Trophoblast cell (in vitro differentiated cells and primary cell): ENCODE measurements at regions not wholly inside any gene's neighbourhood (a gene's known extent, or its start where the extent isn't known, plus 50 kb on each side); places are given as distances from the start of the nearest gene placed in this dataset.

Source experiments
- DNase-seq, 2 donors: peaks; one replicate each; pipeline ENCODE4 v3.0.0-alpha.2; 2016
- H2AFZ ChIP-seq: 2 replicates; pipeline ENCODE4 v1.6.1; 2013; ENCODE audit warnings: low read length, moderate library complexity, mild to moderate bottlenecking; ENCODE audit not compliant: insufficient read depth, poor library complexity
- H2AK5ac ChIP-seq: 2 replicates; pipeline ENCODE4 v1.6.1; 2013; ENCODE audit warnings: mild to moderate bottlenecking, low read length
- H2BK120ac ChIP-seq: 2 replicates; pipeline ENCODE4 v1.6.1; 2013; ENCODE audit warnings: low read length, mild to moderate bottlenecking, moderate library complexity; ENCODE audit not compliant: insufficient read depth, poor library complexity
- H2BK12ac ChIP-seq: 2 replicates; pipeline ENCODE4 v1.6.1; 2013; ENCODE audit warnings: mild to moderate bottlenecking, low read length, moderate library complexity
- H2BK5ac ChIP-seq: 2 replicates; pipeline ENCODE4 v1.6.1; 2013; ENCODE audit warnings: low read length, low read depth, moderate library complexity, mild to moderate bottlenecking; ENCODE audit not compliant: poor library complexity
- H3K14ac ChIP-seq: 2 replicates; pipeline ENCODE4 v1.6.1; 2013; ENCODE audit warnings: mild to moderate bottlenecking, low read length
- H3K18ac ChIP-seq: 2 replicates; pipeline ENCODE4 v1.6.1; 2013; ENCODE audit warnings: mild to moderate bottlenecking, low read length
- H3K23ac ChIP-seq: 2 replicates; pipeline ENCODE4 v1.6.1; 2013; ENCODE audit warnings: low read length
- H3K27ac ChIP-seq: 2 replicates; pipeline ENCODE4 v1.5.1; 2013; ENCODE audit warnings: low read depth, mild to moderate bottlenecking, inconsistent platforms, low read length, moderate library complexity
- H3K27me3 ChIP-seq: 2 replicates; pipeline ENCODE4 v1.6.1; 2013; ENCODE audit warnings: inconsistent platforms, mild to moderate bottlenecking, low read length, moderate library complexity; ENCODE audit not compliant: insufficient read depth
- H3K36me3 ChIP-seq, 2 experiments: 1 replicate in 1 of 2; 2 replicates in 1 of 2; pipeline ENCODE4 v1.6.1; 2013; ENCODE audit warnings: low read length in 2 of 2, mild to moderate bottlenecking in 2 of 2, moderate library complexity in 1 of 2; ENCODE audit not compliant: insufficient read depth in 2 of 2, control insufficient read depth in 1 of 2
- H3K4ac ChIP-seq: 2 replicates; pipeline ENCODE4 v1.6.1; 2013; ENCODE audit warnings: low read depth, mild to moderate bottlenecking, low read length, moderate library complexity
- H3K4me1 ChIP-seq, 2 experiments: 1 replicate in 1 of 2; 2 replicates in 1 of 2; pipeline ENCODE4 v1.6.1; 2013; ENCODE audit warnings: low read length in 2 of 2, mild to moderate bottlenecking in 2 of 2, moderate library complexity in 1 of 2; ENCODE audit not compliant: insufficient read depth in 2 of 2, control insufficient read depth in 1 of 2
- H3K4me2 ChIP-seq: 2 replicates; pipeline ENCODE4 v1.6.1; 2013; ENCODE audit warnings: inconsistent platforms, mild to moderate bottlenecking, low read length, moderate library complexity
- H3K4me3 ChIP-seq: 2 replicates; pipeline ENCODE4 v1.5.1; 2013; ENCODE audit warnings: mild to moderate bottlenecking, low read depth, low read length, inconsistent platforms
- H3K79me1 ChIP-seq: one replicate; pipeline ENCODE4 v1.6.1; 2013; ENCODE audit warnings: low read length
- H3K79me2 ChIP-seq: 2 replicates; pipeline ENCODE4 v1.6.1; 2013; ENCODE audit warnings: low read length, mild to moderate bottlenecking; ENCODE audit not compliant: control insufficient read depth, insufficient read depth, poor library complexity
- H3K9ac ChIP-seq: 2 replicates; pipeline ENCODE4 v1.6.1; 2013; ENCODE audit warnings: mild to moderate bottlenecking, low read length
- H3K9me3 ChIP-seq: 2 replicates; pipeline ENCODE4 v1.6.1; 2013; ENCODE audit warnings: low read depth, mild to moderate bottlenecking, control low read depth, inconsistent platforms, low read length; ENCODE audit not compliant: insufficient read depth
- H4K12ac ChIP-seq: 2 replicates; pipeline ENCODE4 v1.6.1; 2013; ENCODE audit warnings: low read depth, mild to moderate bottlenecking, low read length, moderate library complexity
- H4K8ac ChIP-seq: 2 replicates; pipeline ENCODE4 v1.6.1; 2013; ENCODE audit warnings: low read depth, mild to moderate bottlenecking, low read length, moderate library complexity
- H4K91ac ChIP-seq: one replicate; pipeline ENCODE4 v1.6.1; 2013; ENCODE audit warnings: low read depth, mild to moderate bottlenecking, low read length, moderate library complexity
- WGBS: extraction: QIAGEN DNeasy Blood & Tissue Kit; methylation state at CpG from one replicate; pipeline ENCODE4 v1.1.7; 2013; ENCODE audit warnings: missing lambda C conversion rate; ENCODE audit not compliant: insufficient read length, insufficient coverage; ENCODE audit errors: extremely low coverage; 5-methylcytosine and 5-hydroxymethylcytosine counted together

DNA sequence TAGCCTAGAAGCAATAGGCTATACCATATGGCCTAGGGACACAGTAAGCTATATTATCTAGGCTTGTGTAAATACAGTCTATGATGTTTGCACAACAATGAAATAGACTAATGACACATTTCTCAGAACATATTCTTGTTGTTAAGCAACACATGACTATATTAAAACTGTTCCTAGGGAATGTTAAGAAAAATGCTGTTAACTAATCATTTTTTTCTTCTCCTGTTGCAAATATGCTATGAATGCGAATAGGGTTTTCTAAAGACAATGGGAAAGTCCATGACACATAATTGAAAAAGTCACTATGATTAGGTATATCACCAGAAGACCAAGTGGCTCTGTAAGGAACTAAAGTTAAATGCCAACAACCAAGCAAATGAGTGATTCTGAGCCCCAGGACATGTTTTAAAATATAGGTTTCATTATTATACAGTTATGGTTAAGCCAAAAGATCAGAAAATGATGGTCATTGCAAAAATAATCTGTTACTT lies 454.0 kb upstream of the SORCS1 start:
- Histone ChIP-seq H3K36me3 (no peaks in the 10 kb centered on the region), H3K23ac (no peak overlapping the region), H4K8ac (no peak overlapping the region), H3K4ac (no peak overlapping the region), H3K4me1 (no peaks in the 10 kb centered on the region), H3K79me1 (no peaks in the 10 kb centered on the region), H4K12ac (no peak overlapping the region), H2BK12ac (no peak overlapping the region), H3K27ac (no peak overlapping the region), H3K9ac (no peak overlapping the region), H3K9me3 (no peaks in the 10 kb centered on the region), H3K4me3 (no peak overlapping the region), H3K14ac (no peak overlapping the region), H2BK120ac (no peak overlapping the region), H3K79me2 (no peaks in the 10 kb centered on the region), H2AK5ac (no peak overlapping the region), H3K18ac (no peak overlapping the region), H2AFZ (no peak overlapping the region), H3K4me2 (no peak overlapping the region), H3K27me3 (no peaks in the 10 kb centered on the region), H4K91ac (no peak overlapping the region), H2BK5ac (no peak overlapping the region)
- WGBS: no CpG with 5 or more reads among the region's 1 CpG
- peak in 1 of 2 donors; percentile 12 for DNase-seq

DNA sequence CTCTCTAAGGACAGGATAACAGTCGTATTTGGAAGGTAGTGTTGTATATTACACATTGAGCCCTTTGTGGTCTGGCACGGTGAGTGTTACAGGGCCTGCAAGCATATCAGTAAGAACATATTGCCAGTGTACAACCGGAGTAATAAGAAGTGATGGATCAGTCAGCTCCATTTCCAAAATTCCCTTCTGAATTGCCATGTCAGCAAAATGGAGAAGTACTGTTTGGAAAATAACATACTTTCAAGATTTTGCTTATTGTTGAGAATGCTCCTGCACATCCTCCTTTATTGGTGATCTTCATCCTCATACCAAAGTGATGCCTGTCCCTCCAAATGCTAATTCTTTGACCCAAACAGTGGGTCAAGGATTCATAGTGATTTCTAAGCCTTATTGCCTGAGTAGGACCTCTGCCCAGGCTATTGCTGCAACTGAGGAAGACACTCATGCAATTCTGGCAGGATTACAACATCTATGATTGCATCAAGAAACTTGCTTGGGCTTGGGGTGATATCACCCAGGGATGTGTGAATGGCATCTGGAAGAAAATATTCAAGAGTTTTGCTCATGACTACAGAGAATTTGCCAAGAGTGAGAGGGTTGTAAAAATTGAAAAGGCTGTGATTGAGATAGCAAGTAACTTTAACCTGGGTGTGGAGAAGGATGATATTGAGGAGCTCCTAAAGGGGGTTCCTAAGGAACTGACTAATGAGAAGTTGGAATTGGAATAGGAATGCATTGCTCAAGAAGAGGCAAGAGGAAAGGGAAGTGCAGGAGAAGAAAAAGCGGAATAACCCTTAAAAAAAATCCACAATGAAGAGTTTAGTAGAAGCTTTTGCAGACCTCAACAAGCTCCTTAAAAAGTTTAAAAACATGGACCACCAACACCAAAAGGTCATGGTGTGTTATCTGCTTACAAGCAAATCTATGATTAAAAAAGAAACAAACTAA lies 452.2 kb upstream of the SORCS1 start:
- peak in 1 of 2 donors; percentile 14 for DNase-seq
- no peaks in the 10 kb centered on the region for H3K79me2 ChIP-seq
- H3K4me1 ChIP-seq: no peaks in the 10 kb centered on the region
- H3K9ac ChIP-seq: no peak overlapping the region
- no peak overlapping the region for H2AK5ac ChIP-seq
- no peak overlapping the region for H2AFZ ChIP-seq
- H3K79me1 ChIP-seq: no peaks in the 10 kb centered on the region
- no peaks in the 10 kb centered on the region for H3K27me3 ChIP-seq
- H3K36me3 ChIP-seq: no peaks in the 10 kb centered on the region
- H4K91ac ChIP-seq: no peak overlapping the region
- no CpG with 5 or more reads among the region's 4 CpGs for WGBS
- no peak overlapping the region for H4K8ac ChIP-seq
- no peak overlapping the region for H4K12ac ChIP-seq
- no peak overlapping the region for H2BK5ac ChIP-seq
- no peaks in the 10 kb centered on the region for H3K9me3 ChIP-seq
- H3K18ac ChIP-seq: no peak overlapping the region
- H3K14ac ChIP-seq: no peak overlapping the region
- no peak overlapping the region for H2BK12ac ChIP-seq
- no peak overlapping the region for H3K4me2 ChIP-seq
- H3K4me3 ChIP-seq: no peak overlapping the region
- H3K23ac ChIP-seq: no peak overlapping the region
- H3K27ac ChIP-seq: no peak overlapping the region
- H3K4ac ChIP-seq: no peak overlapping the region
- no peak overlapping the region for H2BK120ac ChIP-seq

DNA sequence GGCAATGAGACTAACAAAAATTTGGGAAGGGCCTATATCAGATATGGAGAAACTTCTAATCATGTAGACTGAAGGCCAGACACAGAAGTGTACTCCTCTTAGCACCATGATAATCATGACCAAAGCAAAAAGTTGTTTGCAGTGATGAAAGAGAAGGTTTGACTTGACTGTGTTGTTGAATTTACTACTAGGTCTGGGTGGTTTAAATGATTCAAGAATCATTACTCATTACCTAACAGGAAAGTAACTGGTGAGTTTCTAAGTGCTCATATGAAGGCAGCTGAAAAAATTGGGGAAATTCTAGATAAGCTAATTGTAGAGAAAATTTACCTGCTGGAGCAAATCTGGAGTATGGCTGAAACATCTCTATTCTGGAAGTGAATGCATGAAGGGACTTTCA lies 451.5 kb upstream of the SORCS1 start:
- Histone ChIP-seq H2BK12ac (no peak overlapping the region), H4K8ac (no peak overlapping the region), H4K12ac (no peak overlapping the region), H3K9ac (no peak overlapping the region), H3K4me3 (no peak overlapping the region), H3K79me1 (no peaks in the 10 kb centered on the region), H3K27ac (no peak overlapping the region), H3K36me3 (no peaks in the 10 kb centered on the region), H3K23ac (no peak overlapping the region), H3K4me1 (no peaks in the 10 kb centered on the region), H2AFZ (no peak overlapping the region), H2AK5ac (no peak overlapping the region), H4K91ac (no peak overlapping the region), H3K79me2 (no peaks in the 10 kb centered on the region), H2BK5ac (no peak overlapping the region), H3K4ac (no peak overlapping the region), H3K14ac (no peak overlapping the region), H3K9me3 (no peaks in the 10 kb centered on the region), H2BK120ac (no peak overlapping the region), H3K4me2 (no peak overlapping the region), H3K27me3 (no peaks in the 10 kb centered on the region), H3K18ac (no peak overlapping the region)
- DNase-seq: no peak

DNA sequence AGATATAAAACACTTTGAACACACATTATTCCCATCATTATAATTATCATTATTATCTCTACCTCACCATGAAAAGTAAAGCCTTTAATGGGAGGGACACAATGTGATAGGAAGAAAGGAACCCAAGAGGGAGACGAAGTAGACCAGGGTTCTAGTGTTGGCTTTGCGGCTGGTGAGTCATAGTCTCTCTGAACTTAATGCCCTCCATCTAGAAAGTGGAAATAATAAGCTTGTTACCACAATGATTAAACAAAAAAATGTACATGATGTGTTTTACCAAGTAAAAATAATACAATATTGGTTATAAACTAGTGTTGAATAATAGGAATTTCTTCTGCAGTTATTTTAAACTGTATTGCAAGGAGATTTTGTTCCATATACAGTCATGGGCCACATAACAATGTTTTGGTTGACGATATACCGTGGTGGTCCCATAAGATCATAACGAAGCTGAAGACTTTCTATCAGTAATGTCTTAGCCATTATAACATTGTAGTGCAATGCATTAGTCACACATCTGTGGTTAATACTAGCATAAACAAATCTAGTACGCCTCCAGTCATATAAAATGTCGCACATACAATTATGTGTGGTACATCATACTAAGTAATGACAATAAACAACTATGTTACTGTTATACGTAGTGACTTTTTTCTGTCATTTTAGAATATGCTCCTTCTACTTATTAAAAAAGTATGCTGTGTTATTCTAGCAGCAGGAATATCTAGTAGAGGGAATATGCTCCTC lies 450.6 kb upstream of the SORCS1 start:
- no peaks in the 10 kb centered on the region for H3K27me3 ChIP-seq
- no peak overlapping the region for H3K4ac ChIP-seq
- no peaks in the 10 kb centered on the region for H3K79me2 ChIP-seq
- WGBS: no CpG with 5 or more reads among the region's 8 CpGs
- H2BK120ac ChIP-seq: no peak overlapping the region
- H3K36me3 ChIP-seq: no peaks in the 10 kb centered on the region
- H2BK5ac ChIP-seq: no peak overlapping the region
- H3K4me1 ChIP-seq: no peaks in the 10 kb centered on the region
- no peak overlapping the region for H3K9ac ChIP-seq
- no peak overlapping the region for H4K12ac ChIP-seq
- no peak overlapping the region for H3K14ac ChIP-seq
- H3K18ac ChIP-seq: no peak overlapping the region
- no peaks in the 10 kb centered on the region for H3K79me1 ChIP-seq
- H3K4me2 ChIP-seq: no peak overlapping the region
- H3K9me3 ChIP-seq: no peaks in the 10 kb centered on the region
- H2AK5ac ChIP-seq: no peak overlapping the region
- H2BK12ac ChIP-seq: no peak overlapping the region
- no peak for DNase-seq
- no peak overlapping the region for H3K4me3 ChIP-seq
- H3K23ac ChIP-seq: no peak overlapping the region
- H2AFZ ChIP-seq: no peak overlapping the region
- no peak overlapping the region for H3K27ac ChIP-seq
- H4K91ac ChIP-seq: no peak overlapping the region
- H4K8ac ChIP-seq: no peak overlapping the region
